ENCODE measurements at regions not wholly inside any gene's neighbourhood (a gene's known extent, or its start where the extent isn't known, plus 50 kb on each side); places are given as distances from the start of the nearest gene placed in this dataset.

GRCh38 chr2:179377296-179377695, 112.7 kb upstream of the SESTD1 start:
- no peak overlapping the region for H3K27ac ChIP-seq (ENCODE audit: insufficient read depth, low read depth, low read length)
- no TSS peak for BruUV-seq (replicated peaks)
- H2AFZ ChIP-seq (ENCODE audit: low read depth, low read length): no peak overlapping the region
- H3K79me2 ChIP-seq (ENCODE audit: control insufficient read depth, insufficient read depth, low read length): no peaks in the 10 kb centered on the region
- H3K4me3 ChIP-seq (replicated peaks in 1 of 3; ENCODE audit: insufficient read depth in 1 of 3, low read depth in 1 of 3, low read length in 3 of 3): no peak overlapping the region
- CTCF ChIA-PET: no interaction called here
- no peak for TF ChIP-seq POLR2AphosphoS5 (IDR thresholded peaks at IDR 0.05; ENCODE audit: insufficient read depth, low read depth, low read length)
- no peak for TF ChIP-seq GATA2 (IDR thresholded peaks at IDR 0.05; ENCODE audit: insufficient read depth, insufficient read length, low read depth, low read length)
- no peak for TF ChIP-seq FOS (IDR thresholded peaks at IDR 0.05; ENCODE audit: borderline replicate concordance, insufficient read depth, low read length)
- TF ChIP-seq POLR2A (IDR thresholded peaks at IDR 0.05; ENCODE audit: low read depth, low read length): no peak
- TF ChIP-seq, protein P1, sequence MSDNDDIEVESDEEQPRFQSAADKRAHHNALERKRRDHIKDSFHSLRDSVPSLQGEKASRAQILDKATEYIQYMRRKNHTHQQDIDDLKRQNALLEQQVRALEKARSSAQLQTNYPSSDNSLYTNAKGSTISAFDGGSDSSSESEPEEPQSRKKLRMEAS (IDR thresholded peaks at IDR 0.05; ENCODE audit: insufficient read depth, insufficient read length): no peak
- POLR2A ChIA-PET: no interaction called here
- dilution Hi-C loops (cut with MboI; ENCODE audit: extremely low pct_ligation_motif_present, low sequenced_read_pairs): no loop called here
- intact Hi-C loops (cut with micrococcal nuclease): no loop called here
- no peak for FAIRE-seq
- H4K20me1 ChIP-seq (replicated peaks; ENCODE audit: control insufficient read depth, extremely low read depth, insufficient read depth, low read length): no peaks in the 10 kb centered on the region
- H3K9me1 ChIP-seq (replicated peaks; ENCODE audit: control insufficient read depth, extremely low read depth, insufficient read depth, low read length): no peaks in the 10 kb centered on the region
- no peak overlapping the region for H3K9ac ChIP-seq (replicated peaks; ENCODE audit: extremely low read depth, insufficient read depth, low read length)
- H3K4me2 ChIP-seq (ENCODE audit: insufficient read depth, low read length): no peak overlapping the region
- no peaks in the 10 kb centered on the region for H3K4me1 ChIP-seq (ENCODE audit: control insufficient read depth, extremely low read depth, insufficient read depth, low read length)
- no peak for DNase-seq (ENCODE audit: low read depth, low spot score)
- no peaks in the 10 kb centered on the region for H3K9me3 ChIP-seq (replicated peaks; ENCODE audit: control insufficient read depth, insufficient read depth, low read length)
- H3K36me3 ChIP-seq (ENCODE audit: control insufficient read depth in 2 of 2, extremely low read depth in 1 of 2, insufficient read depth in 2 of 2, low read length in 2 of 2): no peaks in the 10 kb centered on the region
- H3K27me3 ChIP-seq (ENCODE audit: control insufficient read depth in 2 of 2, insufficient read depth in 2 of 2, low read length in 2 of 2): no peaks in the 10 kb centered on the region

DNA sequence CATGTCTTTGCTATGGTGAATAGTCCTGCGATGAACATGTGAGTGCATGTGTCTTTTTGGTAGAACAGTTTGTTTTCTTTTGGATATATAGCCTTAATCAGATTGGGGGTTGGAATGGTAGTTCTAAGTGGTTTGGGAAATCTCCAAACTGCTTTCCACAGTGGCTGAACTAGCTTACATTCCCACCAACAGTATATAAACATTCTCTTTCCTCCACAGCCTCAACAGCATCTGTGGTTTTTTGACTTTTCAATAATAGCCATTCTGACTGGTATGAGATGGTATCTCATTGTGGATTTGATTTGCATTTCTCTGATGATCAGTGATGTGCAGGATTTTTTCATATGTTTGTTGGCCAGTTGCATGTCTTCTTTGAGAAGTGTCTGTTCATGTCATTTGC, 112.2 kb upstream of the SESTD1 start:
- no peaks in the 10 kb centered on the region for H3K36me3 ChIP-seq (ENCODE audit: control insufficient read depth in 2 of 2, extremely low read depth in 1 of 2, insufficient read depth in 2 of 2, low read length in 2 of 2)
- H3K9ac ChIP-seq (replicated peaks; ENCODE audit: extremely low read depth, insufficient read depth, low read length): no peak overlapping the region
- TF ChIP-seq, protein P1 (IDR thresholded peaks at IDR 0.05; ENCODE audit: insufficient read depth, insufficient read length): no peak
- TF ChIP-seq POLR2AphosphoS5 (IDR thresholded peaks at IDR 0.05; ENCODE audit: insufficient read depth, low read depth, low read length): no peak
- no peak for TF ChIP-seq FOS (IDR thresholded peaks at IDR 0.05; ENCODE audit: borderline replicate concordance, insufficient read depth, low read length)
- TF ChIP-seq EZH2 (IDR thresholded peaks at IDR 0.05; ENCODE audit: borderline replicate concordance, low read depth, low read length, severe bottlenecking): no peak
- TF ChIP-seq MYC (IDR thresholded peaks at IDR 0.05; ENCODE audit: low read depth, low read length): no peak
- TF ChIP-seq GATA2 (IDR thresholded peaks at IDR 0.05; ENCODE audit: insufficient read depth, insufficient read length, low read depth, low read length): no peak
- TF ChIP-seq POLR2A (IDR thresholded peaks at IDR 0.05; ENCODE audit: low read depth, low read length): no peak
- TF ChIP-seq JUN (IDR thresholded peaks at IDR 0.05; ENCODE audit: borderline replicate concordance, insufficient read depth, insufficient read length, low read depth): no peak
- TF ChIP-seq, protein P2, sequence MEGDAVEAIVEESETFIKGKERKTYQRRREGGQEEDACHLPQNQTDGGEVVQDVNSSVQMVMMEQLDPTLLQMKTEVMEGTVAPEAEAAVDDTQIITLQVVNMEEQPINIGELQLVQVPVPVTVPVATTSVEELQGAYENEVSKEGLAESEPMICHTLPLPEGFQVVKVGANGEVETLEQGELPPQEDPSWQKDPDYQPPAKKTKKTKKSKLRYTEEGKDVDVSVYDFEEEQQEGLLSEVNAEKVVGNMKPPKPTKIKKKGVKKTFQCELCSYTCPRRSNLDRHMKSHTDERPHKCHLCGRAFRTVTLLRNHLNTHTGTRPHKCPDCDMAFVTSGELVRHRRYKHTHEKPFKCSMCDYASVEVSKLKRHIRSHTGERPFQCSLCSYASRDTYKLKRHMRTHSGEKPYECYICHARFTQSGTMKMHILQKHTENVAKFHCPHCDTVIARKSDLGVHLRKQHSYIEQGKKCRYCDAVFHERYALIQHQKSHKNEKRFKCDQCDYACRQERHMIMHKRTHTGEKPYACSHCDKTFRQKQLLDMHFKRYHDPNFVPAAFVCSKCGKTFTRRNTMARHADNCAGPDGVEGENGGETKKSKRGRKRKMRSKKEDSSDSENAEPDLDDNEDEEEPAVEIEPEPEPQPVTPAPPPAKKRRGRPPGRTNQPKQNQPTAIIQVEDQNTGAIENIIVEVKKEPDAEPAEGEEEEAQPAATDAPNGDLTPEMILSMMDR (IDR thresholded peaks at IDR 0.05; ENCODE audit: extremely low read depth in 1 of 2, insufficient read depth in 1 of 2, low read depth in 1 of 2, low read length in 2 of 2): no peak
- dilution Hi-C loops (cut with MboI; ENCODE audit: extremely low pct_ligation_motif_present, low sequenced_read_pairs) (no loop called here), intact Hi-C loops (cut with micrococcal nuclease) (no loop called here)
- no TSS peak for BruUV-seq (replicated peaks)
- no peak overlapping the region for H2AFZ ChIP-seq (ENCODE audit: low read depth, low read length)
- H3K9me3 ChIP-seq (replicated peaks; ENCODE audit: control insufficient read depth, insufficient read depth, low read length): no peaks in the 10 kb centered on the region
- no peaks in the 10 kb centered on the region for H4K20me1 ChIP-seq (replicated peaks; ENCODE audit: control insufficient read depth, extremely low read depth, insufficient read depth, low read length)
- CTCF ChIA-PET: no interaction called here
- no peaks in the 10 kb centered on the region for H3K9me1 ChIP-seq (replicated peaks; ENCODE audit: control insufficient read depth, extremely low read depth, insufficient read depth, low read length)
- no peaks in the 10 kb centered on the region for H3K79me2 ChIP-seq (ENCODE audit: control insufficient read depth, insufficient read depth, low read length)
- POLR2A ChIA-PET: no interaction called here
- H3K27me3 ChIP-seq (ENCODE audit: control insufficient read depth in 2 of 2, insufficient read depth in 2 of 2, low read length in 2 of 2): no peaks in the 10 kb centered on the region
- no peak overlapping the region for H3K4me2 ChIP-seq (ENCODE audit: insufficient read depth, low read length)
- FAIRE-seq: no peak
- H3K4me1 ChIP-seq (ENCODE audit: control insufficient read depth, extremely low read depth, insufficient read depth, low read length): no peaks in the 10 kb centered on the region
- no peak for DNase-seq (ENCODE audit: low read depth, low spot score)
- H3K4me3 ChIP-seq (replicated peaks in 1 of 3; ENCODE audit: insufficient read depth in 1 of 3, low read depth in 1 of 3, low read length in 3 of 3): no peak overlapping the region
- no peak overlapping the region for H3K27ac ChIP-seq (ENCODE audit: insufficient read depth, low read depth, low read length)
